ENCODE measurements at regions not wholly inside any gene's neighbourhood (a gene's known extent, or its start where the extent isn't known, plus 50 kb on each side); places are given as distances from the start of the nearest gene placed in this dataset.

DNA sequence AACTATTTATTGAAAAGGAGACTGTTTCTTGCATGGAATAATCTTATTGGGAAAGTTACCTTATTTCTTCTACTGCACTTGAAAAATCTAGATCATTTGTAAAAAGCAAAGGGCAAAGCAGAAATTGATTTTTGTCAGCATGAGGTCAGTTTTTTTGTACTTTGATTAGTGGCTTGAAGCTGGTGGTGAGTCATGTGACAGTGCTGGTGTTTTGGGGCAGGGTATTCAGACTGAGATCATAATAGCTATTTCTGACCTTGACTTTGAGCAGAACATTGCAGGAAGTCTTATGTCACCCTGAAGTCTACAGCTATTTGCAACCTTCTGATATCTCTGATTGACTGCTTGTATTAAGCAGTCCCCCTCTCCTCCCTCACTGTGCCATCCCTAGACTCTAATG lies 66.3 kb upstream of the SORCS3 start:
- no peak for DNase-seq (ENCODE audit: low read depth in 4 of 4, low spot score in 1 of 4)

DNA sequence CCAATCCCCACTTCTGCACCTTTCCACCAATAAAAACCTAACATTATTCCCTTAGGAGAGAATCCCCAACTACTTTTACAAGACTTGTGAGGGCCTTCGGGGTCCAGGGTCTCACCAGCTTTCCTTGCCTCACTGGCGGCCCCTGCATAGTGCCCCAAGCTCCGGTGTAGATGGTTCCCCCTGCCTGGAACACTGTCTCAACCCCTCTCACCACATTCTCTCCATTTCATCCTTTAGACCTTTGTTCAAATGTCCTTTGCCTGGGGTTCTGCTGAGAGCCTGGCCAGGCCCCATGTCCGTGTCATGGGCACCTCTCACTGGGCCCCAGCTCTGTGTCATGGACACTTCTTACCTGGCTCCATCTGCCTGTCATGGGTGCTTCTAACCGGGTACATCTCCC lies 64.5 kb upstream of the SORCS3 start:
- DNase-seq (ENCODE audit: low read depth in 4 of 4, low spot score in 1 of 4), result no peak

DNA sequence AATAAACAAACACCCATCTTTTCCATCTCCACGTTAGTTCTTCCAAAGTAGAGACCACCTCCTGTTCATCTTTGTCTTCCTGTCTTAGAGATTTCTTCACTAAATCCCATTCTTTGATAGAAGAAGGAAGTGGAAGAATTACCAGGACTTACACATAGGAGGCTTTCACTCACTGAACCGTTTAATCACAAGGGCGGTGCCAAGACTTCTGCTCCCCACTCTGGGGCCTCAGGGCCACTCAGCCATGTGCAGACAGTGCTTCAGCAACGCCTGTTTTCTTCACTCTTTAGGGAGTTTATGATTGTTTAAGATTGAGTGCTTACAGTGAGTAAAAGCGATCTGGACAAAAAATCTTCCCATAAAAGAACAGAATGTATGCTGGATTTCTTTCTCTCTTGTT lies 63.9 kb upstream of the SORCS3 start:
- DNase-seq (ENCODE audit: low read depth in 4 of 4, low spot score in 1 of 4), result no peak

DNA sequence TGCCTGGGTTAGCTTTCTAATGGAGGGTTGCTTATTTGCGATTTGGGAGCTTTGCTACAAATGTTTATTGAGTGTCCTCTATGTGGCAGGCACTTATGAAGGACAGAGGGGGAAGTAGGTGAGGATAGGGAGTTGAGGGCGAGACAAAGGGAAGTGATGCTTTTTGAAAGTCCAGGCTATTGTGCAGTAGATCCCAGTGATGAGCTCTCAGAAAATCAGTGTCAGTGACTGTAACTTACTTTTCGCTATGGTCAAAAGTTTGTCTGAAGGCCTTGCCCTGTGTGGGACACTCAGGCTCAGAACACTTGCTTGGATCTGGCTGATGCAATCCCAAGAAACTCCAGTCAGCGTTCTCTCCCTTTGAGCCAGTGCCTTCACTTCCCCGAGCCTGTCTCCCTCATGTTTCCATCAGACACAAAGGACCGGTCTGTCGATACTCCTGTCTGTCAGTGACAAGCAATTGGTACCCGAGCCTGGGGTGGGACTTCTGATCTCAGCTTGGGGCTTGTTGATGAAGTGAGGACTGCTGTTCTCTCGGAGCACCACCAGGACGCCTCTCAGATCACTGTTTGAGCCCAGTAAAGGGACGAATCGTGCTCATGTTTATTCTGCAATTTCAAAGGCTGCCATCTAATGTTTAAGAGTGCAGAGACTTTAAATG lies 63.1 kb upstream of the SORCS3 start:
- DNase-seq (ENCODE audit: low read depth in 4 of 4, low spot score in 1 of 4), result no peak

DNA sequence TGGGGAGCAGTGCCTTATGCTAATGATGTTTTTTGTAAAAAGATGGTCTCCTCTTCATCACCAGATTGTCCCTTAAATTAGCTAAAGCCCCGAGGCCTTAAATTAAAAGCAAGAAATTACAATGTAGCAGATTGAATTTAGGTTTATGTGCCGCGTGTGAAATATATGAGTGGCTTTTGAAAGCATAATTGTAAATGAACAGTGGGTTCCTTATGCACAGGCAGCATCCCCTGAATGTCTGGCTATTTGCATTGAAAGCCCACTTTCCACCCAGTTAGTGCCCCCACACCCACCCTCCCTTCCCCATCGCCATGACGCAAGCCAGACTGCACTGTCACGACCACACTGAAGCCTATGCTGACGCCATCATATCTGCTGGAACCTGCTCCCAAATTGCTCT lies 62.4 kb upstream of the SORCS3 start:
- no peak for DNase-seq (ENCODE audit: low read depth in 4 of 4, low spot score in 1 of 4)

DNA sequence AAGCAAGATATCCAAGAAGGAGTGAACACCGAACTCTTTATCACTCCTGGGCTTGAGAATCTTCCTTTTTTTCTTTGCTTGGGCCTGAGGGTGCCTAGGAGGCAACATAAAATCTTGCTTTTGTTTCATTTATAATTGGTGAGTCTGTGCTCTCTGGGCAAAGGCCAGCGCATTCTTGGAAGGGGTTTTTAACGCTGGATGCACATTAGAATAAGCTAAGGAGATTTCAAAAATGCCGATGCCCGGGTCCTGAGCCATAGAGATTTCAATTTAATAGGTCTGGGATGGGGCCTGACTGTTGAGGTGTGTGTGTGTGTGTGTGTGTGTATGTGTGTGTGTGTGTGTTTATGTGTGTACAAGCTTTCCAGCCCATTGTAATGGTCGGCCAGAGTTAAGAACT lies 62.0 kb upstream of the SORCS3 start:
- no peak for DNase-seq (ENCODE audit: low read depth in 4 of 4, low spot score in 1 of 4)

DNA sequence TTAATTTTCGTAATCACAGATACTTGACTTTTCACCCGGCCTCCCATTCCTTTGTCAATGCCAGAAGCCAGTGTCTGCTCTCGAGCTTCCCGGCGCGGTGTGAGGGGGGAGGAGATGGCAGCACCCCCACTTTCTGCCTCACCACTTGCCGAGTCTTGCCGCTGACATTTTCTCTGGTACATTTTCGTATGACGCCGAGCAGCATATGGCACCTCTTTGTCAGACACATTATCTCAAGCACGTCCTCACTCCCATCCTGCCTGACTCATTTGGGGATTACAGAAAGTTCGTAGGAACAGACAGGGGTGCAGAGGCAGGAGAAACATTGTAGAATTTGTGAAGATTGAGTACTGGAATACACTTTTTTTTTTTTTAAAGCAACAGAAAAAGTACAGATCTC lies 60.8 kb upstream of the SORCS3 start:
- no peak for DNase-seq (ENCODE audit: low read depth in 4 of 4, low spot score in 1 of 4)

DNA sequence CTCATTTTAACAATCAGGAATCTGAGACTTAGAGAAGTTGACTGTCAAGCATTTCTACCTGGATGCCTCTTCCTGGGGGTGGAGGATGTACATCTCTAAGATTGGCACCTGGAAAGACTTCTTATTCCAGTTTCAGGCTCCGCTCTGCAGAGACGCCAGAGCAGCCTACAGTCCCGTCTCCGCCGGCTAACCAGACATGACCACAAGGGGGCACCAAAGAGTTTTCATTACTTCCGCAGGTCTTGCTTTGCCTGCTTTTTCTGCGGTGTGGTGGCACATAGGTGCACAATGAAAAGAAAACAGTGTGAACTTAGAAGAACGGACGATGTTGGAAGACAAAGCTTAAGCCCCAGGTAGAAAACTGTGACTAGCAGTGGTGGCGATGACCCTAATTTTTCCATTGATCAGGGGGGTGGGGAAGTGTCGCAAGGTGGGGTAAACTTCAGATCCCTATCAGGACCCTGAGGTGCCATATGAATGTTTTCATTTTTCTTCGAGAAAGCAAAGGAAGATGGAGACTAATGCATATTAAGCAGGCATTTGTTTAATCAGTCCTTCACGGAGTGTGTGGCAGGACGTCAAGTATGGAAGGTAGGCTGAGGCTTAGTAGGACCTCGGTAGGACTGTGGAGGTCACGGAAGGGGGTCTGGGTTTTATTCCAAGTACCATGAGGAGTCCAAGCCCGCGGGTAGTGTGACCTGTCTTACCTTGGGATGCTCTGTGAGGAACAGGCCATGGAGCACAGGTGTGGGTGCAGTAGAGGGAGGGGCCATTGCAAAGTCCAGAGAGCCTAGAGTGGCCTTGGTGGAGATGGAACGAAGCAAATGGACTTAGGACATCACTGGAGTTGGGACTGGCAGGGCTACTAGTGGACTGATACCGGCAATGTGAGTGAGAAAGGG lies 60.1 kb upstream of the SORCS3 start:
- peak; percentile 57 to 71 (median 63) for DNase-seq (ENCODE audit: low read depth in 4 of 4, low spot score in 1 of 4)

DNA sequence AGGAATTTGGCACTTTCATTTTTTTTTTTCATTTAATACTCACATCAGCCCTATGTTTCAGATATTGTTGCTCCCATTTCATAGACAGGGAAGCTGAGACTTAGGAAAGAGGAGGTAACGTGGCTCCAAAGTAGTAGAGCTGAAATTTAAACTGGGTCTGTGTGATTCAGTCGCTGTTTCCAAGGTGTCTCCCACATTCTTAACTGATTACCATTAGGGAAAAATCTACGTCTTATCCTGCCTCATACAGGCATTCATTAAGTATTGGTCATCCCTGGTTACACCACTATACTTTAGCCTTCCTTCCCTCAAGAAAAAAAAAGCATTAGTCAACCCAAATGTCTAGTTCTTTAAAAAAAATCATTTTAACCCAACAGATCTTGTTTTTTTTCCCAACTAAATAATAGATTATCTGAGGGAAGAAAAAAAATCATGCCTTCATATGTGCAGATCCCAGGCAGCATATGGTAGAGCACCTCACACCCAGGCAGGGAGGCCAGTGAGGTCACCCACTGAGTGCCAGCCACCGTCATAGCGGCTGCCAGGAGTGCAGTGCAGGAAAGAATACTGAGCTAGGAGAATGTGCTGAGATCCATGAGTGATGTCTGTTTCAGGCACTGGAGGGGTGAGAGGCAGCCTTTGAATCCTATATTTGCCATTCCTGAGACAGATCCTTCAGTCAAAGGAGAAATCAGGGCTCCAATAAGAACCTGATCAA lies 59.0 kb upstream of the SORCS3 start:
- DNase-seq (ENCODE audit: low read depth in 4 of 4, low spot score in 1 of 4), result no peak

DNA sequence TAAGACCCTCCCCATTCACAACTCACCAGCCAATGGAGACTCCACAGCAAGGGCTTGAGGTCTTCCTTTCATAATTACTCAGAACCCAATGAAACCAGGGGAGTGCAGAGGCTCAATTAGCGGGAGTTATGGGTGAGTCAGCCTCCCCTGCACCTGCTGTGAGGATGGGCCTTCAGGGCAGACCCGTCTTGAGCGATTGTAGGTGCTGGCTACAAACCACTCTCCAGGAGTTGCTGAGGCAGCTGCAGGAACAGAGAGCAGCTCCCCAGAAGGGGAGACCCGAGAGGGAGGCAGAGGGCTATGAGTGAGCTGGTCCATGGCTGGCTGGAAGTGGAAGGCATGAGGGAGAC lies 58.5 kb upstream of the SORCS3 start:
- DNase-seq (ENCODE audit: low read depth in 4 of 4, low spot score in 1 of 4), result no peak

DNA sequence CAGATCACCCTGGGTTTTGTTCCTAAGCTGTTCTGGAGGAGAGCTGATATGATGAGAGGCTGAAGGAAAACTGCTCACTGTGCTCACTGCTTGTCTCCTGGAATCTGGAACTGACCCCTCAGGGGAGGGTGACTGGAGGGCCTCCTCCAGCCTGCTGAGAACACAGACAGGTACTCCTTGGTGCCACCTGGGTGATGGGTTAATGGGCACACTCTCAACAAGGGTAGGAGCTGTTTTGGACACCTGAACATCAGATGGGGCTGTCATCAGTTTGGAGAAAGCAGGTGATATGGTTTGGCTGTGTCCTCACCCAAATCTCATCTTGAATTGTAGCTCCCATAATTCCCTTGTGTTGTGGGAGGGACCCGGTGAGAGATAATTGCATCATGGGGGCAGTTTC lies 58.1 kb upstream of the SORCS3 start:
- no peak for DNase-seq (ENCODE audit: low read depth in 4 of 4, low spot score in 1 of 4)

DNA sequence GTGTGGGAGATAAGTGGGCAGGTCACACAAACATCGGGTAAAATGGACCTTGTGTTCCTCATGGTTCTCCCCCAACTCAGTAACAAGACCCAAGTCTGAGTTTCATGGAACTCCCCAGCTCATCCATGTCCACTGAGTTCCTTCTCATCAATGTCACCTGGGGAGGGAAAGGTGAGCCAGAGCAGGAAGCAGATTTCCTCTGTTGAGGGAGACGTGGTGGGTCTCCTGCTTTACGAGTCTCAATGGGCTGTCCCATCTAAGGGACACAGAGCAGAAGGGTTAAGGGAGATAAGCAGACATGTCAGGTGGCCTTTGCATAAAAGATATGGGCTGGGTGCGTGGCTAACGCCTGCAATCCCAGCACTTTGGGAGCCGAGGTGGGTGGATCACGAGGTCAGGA lies 56.5 kb upstream of the SORCS3 start:
- no peak for DNase-seq (ENCODE audit: low read depth in 4 of 4, low spot score in 1 of 4)

DNA sequence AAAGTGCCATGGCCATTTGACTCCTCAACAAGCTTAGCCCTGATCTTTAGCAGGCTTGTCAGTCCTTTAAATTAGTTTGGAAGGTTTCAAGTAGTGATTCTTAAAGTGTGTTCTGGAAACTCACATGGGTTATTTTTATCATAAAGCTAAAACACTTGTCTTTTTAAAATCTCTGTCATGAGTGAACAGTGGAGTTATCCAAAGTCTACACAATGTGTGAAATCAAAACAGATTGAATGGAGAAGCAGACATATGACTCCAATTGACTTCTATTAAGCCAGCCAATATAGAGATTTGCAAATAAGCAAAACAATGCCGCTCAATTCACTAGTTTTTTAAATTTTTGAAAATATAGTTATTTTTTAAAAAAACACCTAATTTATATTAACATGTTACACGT lies 53.3 kb upstream of the SORCS3 start:
- no peak for DNase-seq (ENCODE audit: low read depth in 4 of 4, low spot score in 1 of 4)

DNA sequence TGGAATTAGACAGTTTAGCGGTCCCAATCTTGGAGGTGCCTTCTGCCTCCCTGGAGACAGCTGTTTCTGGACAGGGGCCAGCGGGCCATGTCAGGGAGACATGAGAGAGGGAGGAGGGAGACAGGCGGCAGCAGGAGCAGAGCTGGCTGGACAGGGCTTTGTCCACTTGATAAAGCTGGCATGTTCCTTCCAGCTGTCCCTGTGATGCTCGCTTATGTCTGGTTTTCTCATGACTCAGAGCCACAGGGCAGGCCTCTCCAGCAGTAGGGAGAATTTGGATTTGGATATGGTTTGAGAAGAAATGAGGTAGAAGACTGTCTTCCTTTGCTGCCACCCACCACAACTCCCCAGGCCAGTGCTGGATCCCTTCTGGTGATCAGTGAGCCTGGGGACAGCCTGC lies 51.7 kb upstream of the SORCS3 start:
- no peak for DNase-seq (ENCODE audit: low read depth in 4 of 4, low spot score in 1 of 4)

DNA sequence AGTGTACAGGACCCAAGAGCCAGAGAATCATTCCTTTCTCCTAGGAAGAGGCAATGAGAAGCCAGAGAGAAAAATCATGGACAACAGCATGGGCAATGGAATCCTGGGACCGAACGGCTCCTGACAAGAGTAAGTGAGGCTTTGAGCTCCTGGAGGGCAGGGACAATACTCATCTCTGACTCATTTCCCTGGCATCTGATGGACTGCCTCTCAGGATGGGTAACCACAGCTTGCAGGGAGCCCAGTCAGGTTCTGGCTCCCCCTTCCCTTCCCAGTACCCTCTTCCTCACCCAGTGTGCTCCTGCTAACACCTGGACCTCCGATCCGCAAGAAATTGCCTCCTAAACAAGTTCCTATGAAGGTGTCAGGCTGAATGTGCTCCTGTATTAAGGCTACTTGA lies 51.2 kb upstream of the SORCS3 start:
- no peak for DNase-seq (ENCODE audit: low read depth in 4 of 4, low spot score in 1 of 4)

All from stimulated activated CD4-positive, alpha-beta T cell treated with anti-CD3 and anti-CD28 coated beads, Interleukin-1b, Interleukin-23, amount 100 ng/mL, for 24 hours (primary cell).